Neural cell (in vitro differentiated cells): ENCODE measurements at regions not wholly inside any gene's neighbourhood (a gene's known extent, or its start where the extent isn't known, plus 50 kb on each side); places are given as distances from the start of the nearest gene placed in this dataset.

Experiments used
- H2AFZ ChIP-seq: fragments of 200-600, 300-800 bp; sonication (generic), shearing (Covaris generic); 2 replicates; pipeline ENCODE4 v1.6.0; 2014; ENCODE audit warnings: low read depth, mild to moderate bottlenecking, antibody characterized with exemption, low read length, moderate library complexity
- H3F3A ChIP-seq: fragments of 200-600 bp; shearing (Covaris generic); 2 replicates; pipeline ENCODE4 v1.6.1; 2016; ENCODE audit warnings: mild to moderate bottlenecking, moderate library complexity, mixed read lengths, antibody characterized with exemption, low read length; ENCODE audit not compliant: insufficient read depth, poor library complexity, severe bottlenecking
- H3K27ac ChIP-seq: fragments of 200-600, 300-800 bp; sonication (generic), shearing (Covaris generic); 2 replicates; pipeline ENCODE4 v1.5.1; 2014; ENCODE audit warnings: mild to moderate bottlenecking, low read length, moderate library complexity
- H3K27me3 ChIP-seq: fragments of 300-800, 200-600 bp; sonication (generic), shearing (Covaris generic); 2 replicates; pipeline ENCODE4 v1.6.0; 2014; ENCODE audit warnings: mild to moderate bottlenecking, low read depth, low read length, moderate library complexity; ENCODE audit not compliant: insufficient read depth
- H3K36me3 ChIP-seq: fragments of 300-800, 200-600 bp; sonication (generic), shearing (Covaris generic); 2 replicates; pipeline ENCODE4 v1.5.1; 2014; ENCODE audit warnings: mild to moderate bottlenecking, antibody characterized with exemption, low read length, moderate library complexity; ENCODE audit not compliant: insufficient read depth
- H3K4me2 ChIP-seq: fragments of 300-800, 200-600 bp; sonication (generic), shearing (Covaris generic); 2 replicates; pipeline ENCODE4 v1.6.0; 2014; ENCODE audit warnings: mild to moderate bottlenecking, low read length
- H3K4me3 ChIP-seq: fragments of 300-800, 200-600 bp; sonication (generic), shearing (Covaris generic); 2 replicates; pipeline ENCODE4 v1.5.1; 2014; ENCODE audit warnings: mild to moderate bottlenecking, low read length, moderate library complexity
- H3K79me2 ChIP-seq: fragments of 200-600 bp; shearing (Covaris generic); replicated peaks from 2 replicates; pipeline ENCODE4 v1.6.0; 2014; ENCODE audit warnings: mild to moderate bottlenecking, low read length, moderate library complexity; ENCODE audit not compliant: insufficient read depth
- H3K9ac ChIP-seq: fragments of 300-800, 200-600 bp; sonication (generic), shearing (Covaris generic); 2 replicates; pipeline ENCODE4 v1.6.1; 2016; ENCODE audit warnings: mild to moderate bottlenecking, low read length, mixed read lengths
- H3K9me2 ChIP-seq: fragments of 200-600 bp; shearing (Covaris generic); 2 replicates; pipeline ENCODE4 v1.6.1; 2016; ENCODE audit warnings: mild to moderate bottlenecking, low read length, mixed read lengths; ENCODE audit not compliant: insufficient read depth
- H3K9me3 ChIP-seq: fragments of 200-600, 300-800 bp; sonication (generic), shearing (Covaris generic); 2 replicates; pipeline ENCODE4 v1.6.1; 2016; ENCODE audit warnings: mild to moderate bottlenecking, mixed run types, low read length, moderate library complexity, mixed read lengths
- H4K20me1 ChIP-seq: fragments of 200-600 bp; shearing (Covaris generic); 2 replicates; pipeline ENCODE4 v1.6.1; 2016; ENCODE audit warnings: mild to moderate bottlenecking, mixed run types; ENCODE audit not compliant: insufficient read depth
- EP300 ChIP-seq: fragments of 450-650 bp; conservative IDR thresholded peaks from 2 replicates; pipeline ENCODE4 v1.6.1; 2014; ENCODE audit warnings: antibody characterized with exemption, mild to moderate bottlenecking, moderate library complexity; ENCODE audit not compliant: poor library complexity, severe bottlenecking
- EZH2 ChIP-seq: fragments of 200-600, 300-800 bp; shearing (Covaris generic), sonication (generic); IDR thresholded peaks from 2 replicates; pipeline ENCODE4 v1.6.1; 2014; ENCODE audit warnings: antibody characterized with exemption, low read length, borderline replicate concordance, mild to moderate bottlenecking; ENCODE audit not compliant: insufficient read depth, poor library complexity, severe bottlenecking
- MXI1 ChIP-seq: fragments of 450-650 bp; conservative IDR thresholded peaks from 2 replicates; pipeline ENCODE4 v1.6.1; 2014; ENCODE audit warnings: antibody characterized with exemption, mild to moderate bottlenecking; ENCODE audit not compliant: poor library complexity, severe bottlenecking
- POLR2AphosphoS5 ChIP-seq: IDR thresholded peaks from 2 replicates; pipeline ENCODE4 v1.6.1; 2012
- RAD21 ChIP-seq: fragments of 450-650 bp; conservative IDR thresholded peaks from 2 replicates; pipeline ENCODE4 v1.6.1; 2014; ENCODE audit warnings: antibody characterized with exemption, mild to moderate bottlenecking, moderate library complexity
- SMC3 ChIP-seq: fragments of 450-650 bp; conservative IDR thresholded peaks from 2 replicates; pipeline ENCODE4 v1.6.1; 2014; ENCODE audit warnings: antibody characterized with exemption, mild to moderate bottlenecking, moderate library complexity; ENCODE audit not compliant: poor library complexity
- TAF1 ChIP-seq: IDR thresholded peaks from 2 replicates; pipeline ENCODE4 v1.6.1; 2012; ENCODE audit warnings: low read depth
- TF ChIP-seq, protein P1 (sequence below): IDR thresholded peaks from 2 replicates; pipeline ENCODE4 v1.6.1; 2012; ENCODE audit warnings: borderline replicate concordance
- TF ChIP-seq, protein P2 (sequence below): fragments of 450-650 bp; IDR thresholded peaks from 2 replicates; pipeline ENCODE4 v1.5.1; 2014; ENCODE audit warnings: antibody characterized with exemption, mild to moderate bottlenecking, moderate library complexity; ENCODE audit not compliant: poor library complexity, severe bottlenecking

DNA sequence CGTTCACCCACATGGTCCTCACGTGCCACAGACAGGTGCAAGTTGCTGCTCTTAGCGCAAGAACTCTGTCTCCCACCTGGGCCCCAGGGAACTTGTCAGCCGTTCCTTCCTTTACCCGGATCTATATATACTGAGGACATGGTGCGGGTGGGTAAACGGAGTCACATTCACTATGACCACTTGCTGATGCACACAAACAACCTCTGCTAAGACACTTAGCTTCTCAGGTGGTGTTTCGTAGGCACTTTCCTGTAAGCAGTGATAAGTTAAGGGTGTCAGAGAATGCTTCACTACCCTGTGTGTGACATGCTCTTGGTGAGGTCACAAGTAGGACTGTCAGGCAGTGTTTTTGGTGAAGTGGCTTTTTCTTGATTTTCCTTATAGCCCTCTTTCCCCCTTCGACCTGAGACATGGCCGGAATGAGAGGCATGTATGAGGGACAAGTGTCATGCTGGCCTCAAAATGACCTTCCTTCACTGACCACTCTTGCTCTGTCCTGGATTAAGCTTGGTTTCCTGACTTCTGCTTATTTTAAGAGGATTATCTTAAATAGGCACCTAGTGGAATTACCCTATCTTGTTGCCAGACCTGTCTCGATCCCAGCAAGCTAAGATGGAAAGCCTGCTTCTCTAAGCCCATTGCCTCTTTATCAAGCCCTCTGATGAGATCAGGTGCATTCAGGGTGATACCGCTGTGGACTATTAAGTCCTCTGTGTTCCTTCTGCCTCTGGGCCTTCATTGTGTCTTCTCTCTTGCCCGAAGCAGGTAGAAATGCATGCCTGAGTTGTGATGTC, 97.1 kb upstream of the CELF4 start:
- Histone ChIP-seq H2AFZ (no peak overlapping the region), H3K9ac (no peak overlapping the region), H3K27ac (no peak overlapping the region), H3F3A (no peaks in the 10 kb centered on the region), H3K36me3 (no peaks in the 10 kb centered on the region), H4K20me1 (no peaks in the 10 kb centered on the region), H3K4me2 (no peak overlapping the region), H3K27me3 (no peaks in the 10 kb centered on the region), H3K9me2 (no peaks in the 10 kb centered on the region), H3K4me3 (no peak overlapping the region), H3K9me3 (no peaks in the 10 kb centered on the region), H3K79me2 (no peaks in the 10 kb centered on the region)
- TF ChIP-seq EZH2 (no peak), RAD21 (no peak), MXI1 (no peak)
- TF ChIP-seq, protein P1, sequence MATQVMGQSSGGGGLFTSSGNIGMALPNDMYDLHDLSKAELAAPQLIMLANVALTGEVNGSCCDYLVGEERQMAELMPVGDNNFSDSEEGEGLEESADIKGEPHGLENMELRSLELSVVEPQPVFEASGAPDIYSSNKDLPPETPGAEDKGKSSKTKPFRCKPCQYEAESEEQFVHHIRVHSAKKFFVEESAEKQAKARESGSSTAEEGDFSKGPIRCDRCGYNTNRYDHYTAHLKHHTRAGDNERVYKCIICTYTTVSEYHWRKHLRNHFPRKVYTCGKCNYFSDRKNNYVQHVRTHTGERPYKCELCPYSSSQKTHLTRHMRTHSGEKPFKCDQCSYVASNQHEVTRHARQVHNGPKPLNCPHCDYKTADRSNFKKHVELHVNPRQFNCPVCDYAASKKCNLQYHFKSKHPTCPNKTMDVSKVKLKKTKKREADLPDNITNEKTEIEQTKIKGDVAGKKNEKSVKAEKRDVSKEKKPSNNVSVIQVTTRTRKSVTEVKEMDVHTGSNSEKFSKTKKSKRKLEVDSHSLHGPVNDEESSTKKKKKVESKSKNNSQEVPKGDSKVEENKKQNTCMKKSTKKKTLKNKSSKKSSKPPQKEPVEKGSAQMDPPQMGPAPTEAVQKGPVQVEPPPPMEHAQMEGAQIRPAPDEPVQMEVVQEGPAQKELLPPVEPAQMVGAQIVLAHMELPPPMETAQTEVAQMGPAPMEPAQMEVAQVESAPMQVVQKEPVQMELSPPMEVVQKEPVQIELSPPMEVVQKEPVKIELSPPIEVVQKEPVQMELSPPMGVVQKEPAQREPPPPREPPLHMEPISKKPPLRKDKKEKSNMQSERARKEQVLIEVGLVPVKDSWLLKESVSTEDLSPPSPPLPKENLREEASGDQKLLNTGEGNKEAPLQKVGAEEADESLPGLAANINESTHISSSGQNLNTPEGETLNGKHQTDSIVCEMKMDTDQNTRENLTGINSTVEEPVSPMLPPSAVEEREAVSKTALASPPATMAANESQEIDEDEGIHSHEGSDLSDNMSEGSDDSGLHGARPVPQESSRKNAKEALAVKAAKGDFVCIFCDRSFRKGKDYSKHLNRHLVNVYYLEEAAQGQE, result no peak

DNA sequence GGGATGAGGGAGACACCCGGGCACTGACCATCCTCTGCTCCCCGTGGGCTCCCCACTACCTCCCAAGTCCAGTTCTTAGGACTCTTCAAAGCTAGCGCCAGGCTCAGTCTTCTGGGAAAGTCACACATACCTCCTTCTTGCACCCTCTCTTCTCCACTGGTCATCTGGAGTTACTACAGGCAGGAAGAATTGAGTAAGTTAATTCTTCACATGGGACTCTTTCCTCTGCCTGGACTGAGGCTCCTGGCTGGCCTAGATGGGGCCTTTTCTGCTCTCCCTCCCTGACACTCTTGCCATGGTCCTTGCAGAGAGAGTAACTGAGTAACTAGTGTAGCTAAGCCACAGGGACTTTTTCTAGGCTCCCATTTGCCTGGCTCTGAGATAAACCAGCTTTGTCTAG, 96.5 kb upstream of the CELF4 start:
- no peak overlapping the region for H3K4me3 ChIP-seq

More for the DNA sequence above, 96.5 kb upstream of the CELF4 start:
- TF ChIP-seq TAF1 (no peak), POLR2AphosphoS5 (no peak), RAD21 (no peak), EP300 (no peak), SMC3 (no peak), EZH2 (no peak), MXI1 (no peak)
- TF ChIP-seq, protein P1, result no peak
- TF ChIP-seq, protein P2, sequence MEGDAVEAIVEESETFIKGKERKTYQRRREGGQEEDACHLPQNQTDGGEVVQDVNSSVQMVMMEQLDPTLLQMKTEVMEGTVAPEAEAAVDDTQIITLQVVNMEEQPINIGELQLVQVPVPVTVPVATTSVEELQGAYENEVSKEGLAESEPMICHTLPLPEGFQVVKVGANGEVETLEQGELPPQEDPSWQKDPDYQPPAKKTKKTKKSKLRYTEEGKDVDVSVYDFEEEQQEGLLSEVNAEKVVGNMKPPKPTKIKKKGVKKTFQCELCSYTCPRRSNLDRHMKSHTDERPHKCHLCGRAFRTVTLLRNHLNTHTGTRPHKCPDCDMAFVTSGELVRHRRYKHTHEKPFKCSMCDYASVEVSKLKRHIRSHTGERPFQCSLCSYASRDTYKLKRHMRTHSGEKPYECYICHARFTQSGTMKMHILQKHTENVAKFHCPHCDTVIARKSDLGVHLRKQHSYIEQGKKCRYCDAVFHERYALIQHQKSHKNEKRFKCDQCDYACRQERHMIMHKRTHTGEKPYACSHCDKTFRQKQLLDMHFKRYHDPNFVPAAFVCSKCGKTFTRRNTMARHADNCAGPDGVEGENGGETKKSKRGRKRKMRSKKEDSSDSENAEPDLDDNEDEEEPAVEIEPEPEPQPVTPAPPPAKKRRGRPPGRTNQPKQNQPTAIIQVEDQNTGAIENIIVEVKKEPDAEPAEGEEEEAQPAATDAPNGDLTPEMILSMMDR, result no peak
- Histone ChIP-seq H4K20me1 (no peaks in the 10 kb centered on the region), H3K9me3 (no peaks in the 10 kb centered on the region), H3K27ac (no peak overlapping the region), H3K4me2 (no peak overlapping the region), H2AFZ (no peak overlapping the region), H3K36me3 (no peaks in the 10 kb centered on the region), H3K79me2 (no peaks in the 10 kb centered on the region), H3K27me3 (no peaks in the 10 kb centered on the region), H3K9ac (no peak overlapping the region), H3F3A (no peaks in the 10 kb centered on the region), H3K9me2 (no peaks in the 10 kb centered on the region)
